Small intestine (tissue), 7 donors: ENCODE measurements at regions not wholly inside any gene's neighbourhood (a gene's known extent, or its start where the extent isn't known, plus 50 kb on each side); places are given as distances from the start of the nearest gene placed in this dataset.

Source experiments
- DNase-seq, 2 donors: peaks; one replicate each; pipeline versions ENCODE4 v3.0.0 to v3.0.0-alpha.2; 2013
- FAIRE-seq: peaks from 2 replicates; lab custom pipeline; 2012; peaks lifted over from hg19 to GRCh38; lab: Jason Lieb, UNC
- H3K27ac ChIP-seq, 3 donors: one replicate each; pipeline ENCODE4 v1.5.1; 2013; ENCODE audit warnings: low read length in 2 of 3, mild to moderate bottlenecking in 2 of 3, control low read depth in 1 of 3, inconsistent platforms in 1 of 3, low read depth in 1 of 3, moderate library complexity in 1 of 3
- H3K27me3 ChIP-seq, 3 donors: one replicate each; pipeline ENCODE4 v1.6.1; 2013; ENCODE audit warnings: low read length in 3 of 3, inconsistent platforms in 1 of 3; ENCODE audit not compliant: control insufficient read depth in 3 of 3, insufficient read depth in 3 of 3
- H3K36me3 ChIP-seq, 3 donors: one replicate each; pipeline ENCODE4 v1.6.1; 2013; ENCODE audit warnings: low read length in 3 of 3, inconsistent platforms in 1 of 3, low read depth in 1 of 3, mild to moderate bottlenecking in 1 of 3, moderate library complexity in 1 of 3; ENCODE audit not compliant: control insufficient read depth in 3 of 3, insufficient read depth in 2 of 3
- H3K4me1 ChIP-seq, 3 donors: one replicate each; pipeline ENCODE4 v1.6.1; 2013; ENCODE audit warnings: low read length in 2 of 3, inconsistent platforms in 1 of 3, low read depth in 1 of 3, mild to moderate bottlenecking in 1 of 3, moderate library complexity in 1 of 3; ENCODE audit not compliant: control insufficient read depth in 3 of 3, insufficient read depth in 2 of 3
- H3K4me3 ChIP-seq, 3 donors: one replicate each; pipeline ENCODE4 v1.5.1; 2013; ENCODE audit warnings: low read length in 3 of 3, control low read depth in 1 of 3, inconsistent platforms in 1 of 3, low read depth in 1 of 3, mild to moderate bottlenecking in 1 of 3, moderate library complexity in 1 of 3
- H3K9me3 ChIP-seq, 2 donors: one replicate each; pipeline ENCODE4 v1.6.1; 2013; ENCODE audit warnings: low read depth in 1 of 2, low read length in 1 of 2; ENCODE audit not compliant: control insufficient read depth in 2 of 2, insufficient read depth in 1 of 2
- WGBS, 3 donors: extraction: QIAGEN DNeasy Blood & Tissue Kit; methylation state at CpG; one replicate each; pipeline ENCODE4 v1.1.7; 2013; 5-methylcytosine and 5-hydroxymethylcytosine counted together
- donor health status: healthy with polysubstance abuse.
- donor health status: control.
- donor health status: control.
- donor health status: Bipolar disorder and iron deficiency.
- donor health status: healthy.

DNA sequence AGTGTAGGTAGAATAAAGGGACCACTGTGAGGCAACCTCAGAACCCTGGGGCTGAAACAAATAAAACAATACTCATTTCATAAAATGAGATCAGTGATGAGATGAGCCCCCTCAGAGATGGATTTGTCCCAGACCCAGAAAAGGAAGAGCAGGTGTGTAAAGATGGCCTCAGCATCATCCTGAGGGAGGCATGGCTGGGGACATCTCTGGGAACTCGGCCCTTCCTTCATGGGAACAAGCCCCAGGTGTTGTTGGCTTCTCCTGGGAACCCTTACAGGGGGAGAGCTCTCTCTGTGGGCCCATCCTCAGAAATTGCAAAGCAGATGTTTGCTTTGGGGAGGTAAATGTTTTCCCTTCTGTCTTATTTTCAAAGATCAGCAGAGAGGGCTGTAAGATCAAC is 133.2 kb upstream of the USP24 start:
- 0 to 23% (median 5%) methylated on average over 1 of the region's 1 CpG for WGBS, 3 donors
- no peaks in the 10 kb centered on the region for H3K36me3 ChIP-seq
- peaks cover 0 to 7% of the 10 kb centered on the region in 2 donors for H3K9me3 ChIP-seq
- DNase-seq, result no peak
- no peak overlapping the region for H3K4me3 ChIP-seq
- H3K27me3 ChIP-seq, result no peaks in the 10 kb centered on the region
- H3K4me1 ChIP-seq, result peaks cover 0 to 2% (median 0%) of the 10 kb centered on the region in 3 donors
- H3K27ac ChIP-seq, result no peak overlapping the region
- no peak for FAIRE-seq

DNA sequence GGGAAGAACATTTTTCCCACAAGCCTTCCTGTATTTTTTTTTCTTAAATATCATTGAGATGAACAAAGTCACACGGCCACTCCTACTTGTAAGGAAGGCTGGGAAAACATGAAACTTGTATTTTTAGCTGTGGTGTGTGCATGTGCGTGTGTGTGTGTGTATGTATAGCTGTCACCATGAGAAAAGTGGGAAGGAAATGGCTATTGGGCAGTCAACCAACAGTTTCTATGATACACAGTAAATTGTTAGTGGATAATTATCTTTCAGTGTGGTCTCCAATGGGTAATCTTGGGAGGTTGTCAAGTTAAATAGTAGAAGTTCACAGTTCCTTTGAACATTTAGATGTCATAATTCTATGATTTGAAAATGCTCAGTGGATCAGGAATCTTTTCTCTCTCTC is 132.7 kb upstream of the USP24 start:
- no peaks in the 10 kb centered on the region for H3K27me3 ChIP-seq
- H3K4me3 ChIP-seq, result no peak overlapping the region
- FAIRE-seq (no peak), DNase-seq (no peak)
- H3K27ac ChIP-seq, result no peak overlapping the region
- H3K36me3 ChIP-seq, result no peaks in the 10 kb centered on the region
- H3K4me1 ChIP-seq, result no peaks in the 10 kb centered on the region
- 62 to 83% (median 72%) methylated on average over 2 of the region's 2 CpGs for WGBS, 3 donors
- peaks cover 0 to 7% of the 10 kb centered on the region in 2 donors for H3K9me3 ChIP-seq

- no peak overlapping the region for H3K4me3 ChIP-seq
- H3K36me3 ChIP-seq, result no peaks in the 10 kb centered on the region
- 79 to 92% (median 79%) methylated on average over 2 of the region's 2 CpGs for WGBS, 3 donors
- no peak for DNase-seq
- no peaks in the 10 kb centered on the region for H3K4me1 ChIP-seq
- H3K27ac ChIP-seq, result no peak overlapping the region
- no peaks in the 10 kb centered on the region for H3K27me3 ChIP-seq
- FAIRE-seq, result no peak
- H3K9me3 ChIP-seq, result peaks cover 0 to 7% of the 10 kb centered on the region in 2 donors
Measured at GRCh38 chr1:55347041-55347440, 131.9 kb upstream of the USP24 start.

GRCh38 chr1:55346586-55346985 is 131.4 kb upstream of the USP24 start:
- 89 to 96% (median 92%) methylated on average over 1 of the region's 1 CpG for WGBS, 3 donors
- H3K36me3 ChIP-seq, result no peaks in the 10 kb centered on the region
- DNase-seq (no peak), FAIRE-seq (no peak)
- H3K27me3 ChIP-seq, result no peaks in the 10 kb centered on the region
- H3K9me3 ChIP-seq, result peaks cover 0 to 7% of the 10 kb centered on the region in 2 donors
- H3K4me1 ChIP-seq, result no peaks in the 10 kb centered on the region
- H3K4me3 ChIP-seq, result no peak overlapping the region
- H3K27ac ChIP-seq, result no peak overlapping the region

- Histone ChIP-seq H3K9me3 (peaks cover 0 to 14% of the 10 kb centered on the region in 2 donors), H3K4me1 (no peaks in the 10 kb centered on the region), H3K36me3 (no peaks in the 10 kb centered on the region), H3K4me3 (no peak overlapping the region), H3K27me3 (no peaks in the 10 kb centered on the region), H3K27ac (no peak overlapping the region)
- DNase-seq (no peak), FAIRE-seq (no peak)
- WGBS, 3 donors, result 77 to 90% (median 90%) methylated on average over 4 of the region's 4 CpGs
Measured at GRCh38 chr1:55339681-55340080, 124.5 kb upstream of the USP24 start.

GRCh38 chr1:55338448-55338820 is 123.3 kb upstream of the USP24 start:
- 51 to 66% (median 56%) methylated on average over 3 of the region's 3 CpGs for WGBS, 3 donors
- H3K36me3 ChIP-seq, result no peaks in the 10 kb centered on the region
- DNase-seq (no peak), FAIRE-seq (no peak)
- no peak overlapping the region for H3K27ac ChIP-seq
- peaks cover 0 to 14% of the 10 kb centered on the region in 2 donors for H3K9me3 ChIP-seq
- H3K27me3 ChIP-seq, result no peaks in the 10 kb centered on the region
- H3K4me1 ChIP-seq, result no peaks in the 10 kb centered on the region
- H3K4me3 ChIP-seq, result no peak overlapping the region

DNA sequence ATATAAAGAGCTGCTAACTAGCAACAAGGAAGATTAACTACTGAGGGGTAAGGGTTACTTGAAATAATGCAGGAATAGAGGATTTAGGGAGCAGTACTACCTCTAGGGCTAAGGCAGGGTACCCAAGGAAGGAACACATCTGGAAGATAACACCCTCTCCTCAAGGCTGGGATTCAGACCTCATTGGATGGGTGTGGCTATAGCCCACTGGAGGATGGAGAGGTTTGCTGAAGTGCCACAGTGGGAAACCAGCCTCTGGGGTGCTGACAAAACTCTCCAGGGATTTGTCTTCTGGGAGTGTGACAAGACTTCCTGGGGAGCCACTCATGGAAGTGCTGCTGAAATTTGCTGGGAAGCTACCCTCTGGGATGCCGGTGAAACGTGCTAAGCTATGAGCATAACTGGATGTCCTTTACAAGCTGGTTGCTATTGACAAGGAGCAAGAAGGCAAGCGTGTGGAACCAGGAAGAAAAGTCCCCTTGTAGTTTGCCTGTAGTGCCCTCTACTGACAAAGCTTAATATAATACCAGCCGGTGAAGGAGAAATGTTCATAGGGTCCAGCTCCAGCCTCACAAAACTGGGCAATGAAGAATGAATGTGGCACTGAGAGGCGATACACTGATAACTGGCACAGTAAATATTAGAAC is 122.8 kb upstream of the USP24 start:
- Histone ChIP-seq H3K27ac (no peak overlapping the region), H3K36me3 (no peaks in the 10 kb centered on the region), H3K27me3 (no peaks in the 10 kb centered on the region), H3K4me1 (no peaks in the 10 kb centered on the region), H3K4me3 (no peak overlapping the region), H3K9me3 (peaks cover 0 to 14% of the 10 kb centered on the region in 2 donors)
- FAIRE-seq (no peak), DNase-seq (peak; percentile 55 to 78)
- 43 to 60% (median 53%) methylated on average over 5 of the region's 5 CpGs for WGBS, 3 donors

GRCh38 chr1:55334797-55335196 is 119.6 kb upstream of the USP24 start:
- Histone ChIP-seq H3K9me3 (peaks cover 0 to 11% of the 10 kb centered on the region in 2 donors), H3K4me1 (no peaks in the 10 kb centered on the region), H3K4me3 (no peak overlapping the region), H3K27ac (no peak overlapping the region), H3K27me3 (no peaks in the 10 kb centered on the region), H3K36me3 (no peaks in the 10 kb centered on the region)
- 93 to 94% (median 94%) methylated on average over 6 of the region's 6 CpGs for WGBS, 3 donors
- FAIRE-seq, result no peak
- DNase-seq, result no peak

DNA sequence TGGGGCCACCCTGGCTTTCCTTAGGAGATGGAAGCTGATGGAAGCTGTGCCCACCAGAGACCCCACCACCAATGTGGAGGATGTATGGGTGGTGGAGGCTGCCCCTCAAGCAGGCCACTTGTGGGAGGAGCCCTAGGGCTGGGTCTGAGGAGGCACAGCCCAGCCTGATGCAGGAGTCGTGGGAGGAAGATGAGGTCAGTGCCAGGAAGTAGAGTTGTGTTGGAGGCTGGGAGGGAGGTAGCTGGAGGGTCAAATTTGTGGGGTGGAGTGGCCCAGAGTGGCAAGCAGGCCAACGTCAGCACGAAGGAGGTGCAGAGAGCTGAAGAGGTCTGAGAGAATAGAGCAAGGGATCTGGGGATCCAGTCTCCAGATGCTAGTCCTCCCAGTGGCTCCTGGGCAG is 119.0 kb upstream of the USP24 start:
- H3K4me1 ChIP-seq, result peaks cover 0 to 3% (median 0%) of the 10 kb centered on the region in 3 donors
- FAIRE-seq (no peak), DNase-seq (no peak)
- H3K27ac ChIP-seq, result no peak overlapping the region
- no peak overlapping the region for H3K4me3 ChIP-seq
- H3K36me3 ChIP-seq, result no peaks in the 10 kb centered on the region
- H3K27me3 ChIP-seq, result no peaks in the 10 kb centered on the region
- H3K9me3 ChIP-seq, result peaks cover 0 to 8% of the 10 kb centered on the region in 2 donors
- WGBS, 3 donors, result 46 to 74% (median 70%) methylated on average over 3 of the region's 3 CpGs
